ENCODE measurements at regions not wholly inside any gene's neighbourhood (a gene's known extent, or its start where the extent isn't known, plus 50 kb on each side); places are given as distances from the start of the nearest gene placed in this dataset.
"Not testable (repeated sequence)": the region's sequence is repeated elsewhere in the genome, so short reads cannot be mapped to it uniquely, and the experiment has no call there.

DNA sequence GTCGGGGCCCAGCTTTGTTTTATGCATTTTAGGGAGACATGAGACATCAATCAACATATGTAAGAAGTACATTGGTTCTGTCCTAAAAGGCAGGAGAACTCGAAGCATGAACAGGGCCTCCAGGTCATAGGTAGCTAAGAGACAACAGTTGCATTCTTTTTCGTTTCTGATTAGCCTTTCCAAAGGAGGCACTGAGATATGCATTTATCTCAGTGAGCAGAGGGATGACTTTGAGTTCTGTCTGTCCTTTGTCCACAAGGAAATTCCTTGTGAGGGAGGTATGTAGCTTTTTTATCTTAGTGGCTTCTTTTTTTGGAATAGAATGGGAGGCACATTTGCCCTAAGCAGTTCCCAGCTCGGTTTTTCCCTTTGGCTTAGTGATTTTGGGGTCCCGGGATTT lies 109.5 kb upstream of the KIF2A start:
- ATAC-seq (ENCODE audit: poor library complexity); intact Hi-C loops (cut with DNase I); DNase-seq: not testable (repeated sequence)

- intact Hi-C loops (cut with DNase I): no loop called here
- DNase-seq (no peak), ATAC-seq (ENCODE audit: poor library complexity) (no peak)
Measured at GRCh38 chr5:62197697-62198096, 108.3 kb upstream of the KIF2A start.

GRCh38 chr5:62198421-62198820 lies 107.6 kb upstream of the KIF2A start:
- intact Hi-C loops (cut with DNase I): no loop called here

DNA sequence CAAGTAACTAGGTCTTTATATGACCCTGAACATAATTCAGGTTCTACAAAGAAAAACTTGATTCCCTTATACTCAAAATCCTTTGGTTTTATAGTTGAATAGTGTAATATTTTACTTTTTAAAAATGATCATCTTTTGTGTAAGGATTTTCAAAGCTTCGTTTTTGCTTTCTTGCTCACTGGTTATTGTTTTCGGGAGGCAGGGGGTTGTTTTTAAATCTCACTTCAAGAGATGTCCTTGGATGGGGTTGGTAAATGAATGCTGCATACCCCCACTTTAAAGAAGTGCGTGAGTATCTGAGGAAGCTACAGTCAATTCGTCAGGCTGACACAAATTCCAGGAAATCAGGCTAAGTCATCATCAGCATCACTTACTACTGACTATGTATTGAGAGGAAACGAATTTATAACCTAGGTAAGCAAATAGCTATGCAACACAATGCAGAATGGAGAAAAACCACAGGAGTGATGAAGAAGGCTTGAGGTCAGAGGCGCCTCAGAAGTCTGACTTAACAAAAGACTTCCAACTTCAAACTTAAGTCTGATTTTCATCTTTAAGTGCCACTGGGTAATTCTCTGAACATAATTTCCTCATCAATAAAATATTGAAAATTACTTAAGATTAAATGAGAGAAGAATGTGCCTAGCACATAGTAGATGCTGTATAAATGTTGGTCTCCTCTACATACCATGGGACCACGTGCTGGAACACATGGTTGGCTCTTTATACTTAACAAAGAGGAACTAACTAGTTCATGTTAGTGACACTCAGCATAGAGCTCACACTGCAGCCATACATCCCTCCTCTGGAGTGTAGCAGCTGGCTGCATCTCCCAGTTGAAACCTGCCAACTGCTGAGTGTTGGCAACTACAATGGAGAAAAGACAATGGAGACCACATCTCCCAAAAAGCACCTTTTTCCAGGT lies 106.0 kb upstream of the KIF2A start:
- no peak for ATAC-seq (ENCODE audit: poor library complexity)
- DNase-seq: no peak
- intact Hi-C loops (cut with DNase I): loop anchor here (10.0 kb wide), 1 partner anchor 135 kb away; no protein-coding TSS in a partner anchor

More at GRCh38 chr5:62198421-62198820, 107.6 kb upstream of the KIF2A start:
- ATAC-seq (ENCODE audit: poor library complexity) (no peak), DNase-seq (no peak)

DNA sequence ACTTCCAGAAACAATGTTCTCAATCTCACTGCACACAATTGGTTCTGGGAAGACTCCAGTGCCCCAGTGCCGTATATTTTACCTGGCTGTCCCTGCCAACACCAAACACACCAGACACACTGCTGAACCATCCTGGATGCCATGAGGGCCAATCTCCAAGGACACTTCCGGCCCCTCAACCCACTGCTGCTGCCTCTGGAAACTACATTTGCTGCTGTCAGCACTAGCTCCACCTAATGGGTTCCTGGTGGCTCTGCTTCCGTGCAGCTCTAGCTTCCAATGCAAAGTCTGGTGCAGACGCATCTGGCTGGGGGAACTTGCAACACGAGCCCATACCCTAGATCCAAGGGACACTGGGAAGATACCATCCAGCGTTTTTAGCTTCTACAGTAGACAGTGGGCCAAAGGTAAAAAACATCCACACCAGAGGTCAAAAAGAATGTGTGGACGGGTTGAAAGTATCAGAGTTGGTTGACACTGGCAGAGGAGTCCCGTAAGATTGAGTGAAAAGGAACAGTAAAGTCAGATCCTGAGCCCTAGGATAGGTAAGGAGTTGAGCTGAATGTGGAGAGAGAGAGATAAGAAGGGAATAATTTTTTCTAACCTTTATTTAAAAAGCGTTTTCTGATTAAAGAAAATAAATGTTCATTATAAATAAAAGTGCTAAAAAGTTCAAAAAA lies 99.7 kb upstream of the KIF2A start:
- ATAC-seq (ENCODE audit: poor library complexity): no peak
- no peak for DNase-seq
- intact Hi-C loops (cut with DNase I): loop anchor here (10.0 kb wide), 1 partner anchor 129 kb away; no protein-coding TSS in a partner anchor

GRCh38 chr5:62208218-62208852 lies 97.7 kb upstream of the KIF2A start:
- intact Hi-C loops (cut with DNase I): loop anchor here (10.0 kb wide), 1 partner anchor 126 kb away; no protein-coding TSS in a partner anchor
- ATAC-seq (ENCODE audit: poor library complexity) (no peak), DNase-seq (no peak)

DNA sequence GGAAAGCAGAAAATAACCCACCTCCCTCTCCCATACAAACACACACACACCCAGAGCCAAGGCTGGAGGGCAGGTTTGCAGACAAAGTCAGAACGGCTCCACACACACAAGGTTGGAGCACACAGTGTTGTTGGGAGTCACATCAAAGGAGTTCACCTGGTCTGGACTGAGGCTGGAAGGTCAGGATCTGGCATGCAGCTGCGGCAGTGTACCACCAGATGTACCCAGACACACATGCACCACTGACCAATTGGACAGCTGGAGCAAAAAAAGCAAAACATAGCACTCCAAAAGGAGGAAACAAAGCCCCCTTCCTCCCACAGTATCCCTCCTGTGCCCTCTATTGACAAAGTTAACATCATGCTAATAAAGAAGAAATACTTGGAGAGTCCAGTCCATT lies 94.6 kb upstream of the KIF2A start:
- intact Hi-C loops (cut with DNase I): no loop called here
- no peak for DNase-seq
- ATAC-seq (ENCODE audit: poor library complexity): no peak

GRCh38 chr5:62212648-62213047 lies 93.4 kb upstream of the KIF2A start:
- ATAC-seq (ENCODE audit: poor library complexity) (no peak), DNase-seq (no peak)
- intact Hi-C loops (cut with DNase I): no loop called here

GRCh38 chr5:62214701-62215100 lies 91.3 kb upstream of the KIF2A start:
- DNase-seq (no peak), ATAC-seq (ENCODE audit: poor library complexity) (no peak)
- intact Hi-C loops (cut with DNase I): no loop called here

GRCh38 chr5:62216603-62217002 lies 89.4 kb upstream of the KIF2A start:
- intact Hi-C loops (cut with DNase I); DNase-seq; ATAC-seq (ENCODE audit: poor library complexity): not testable (repeated sequence)

GRCh38 chr5:62217095-62217494 lies 88.9 kb upstream of the KIF2A start:
- DNase-seq; ATAC-seq (ENCODE audit: poor library complexity); intact Hi-C loops (cut with DNase I): not testable (repeated sequence)

- intact Hi-C loops (cut with DNase I); ATAC-seq (ENCODE audit: poor library complexity); DNase-seq: not testable (repeated sequence)
Measured at GRCh38 chr5:62218860-62219259, 87.1 kb upstream of the KIF2A start.

GRCh38 chr5:62221881-62222280 lies 84.1 kb upstream of the KIF2A start:
- intact Hi-C loops (cut with DNase I); ATAC-seq (ENCODE audit: poor library complexity); DNase-seq: not testable (repeated sequence)

DNA sequence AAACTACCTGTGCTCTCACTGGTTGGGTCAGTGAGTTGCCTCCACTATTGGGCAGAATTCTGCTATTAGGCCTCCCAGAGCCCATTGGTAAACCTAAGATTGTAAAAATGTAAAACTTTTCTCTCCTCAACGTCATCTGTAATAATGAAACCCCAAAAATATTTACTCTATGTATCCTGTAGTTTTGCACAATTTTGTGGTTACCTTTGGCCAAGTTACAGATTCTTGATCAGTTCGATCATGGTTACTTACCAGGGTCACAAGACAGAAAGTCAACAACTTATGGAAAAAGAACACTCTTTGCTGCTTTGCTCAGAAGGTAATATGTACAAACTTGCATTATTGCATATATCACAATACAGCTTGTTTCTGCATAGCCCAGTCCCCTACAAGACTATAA lies 83.7 kb upstream of the KIF2A start:
- DNase-seq; ATAC-seq (ENCODE audit: poor library complexity); intact Hi-C loops (cut with DNase I): not testable (repeated sequence)

DNA sequence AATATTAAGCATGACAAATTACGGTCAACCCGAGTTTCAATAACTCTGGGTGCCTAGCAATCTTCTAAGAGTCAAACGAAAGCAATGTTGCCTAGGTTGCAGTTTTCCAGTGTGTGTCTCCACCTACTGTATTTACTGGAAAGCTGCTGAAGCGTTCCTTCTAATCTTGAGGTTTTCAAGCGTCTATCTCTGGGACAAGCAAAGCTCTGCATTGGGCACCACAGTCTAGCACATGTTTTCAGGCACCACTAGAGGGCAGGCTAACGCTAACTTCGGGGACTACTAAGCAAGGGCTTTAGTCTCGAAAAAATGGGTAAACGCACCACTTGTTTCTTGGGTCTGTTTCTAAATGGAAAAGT lies 82.7 kb upstream of the KIF2A start:
- intact Hi-C loops (cut with DNase I): not testable (repeated sequence)
- DNase-seq (peak; percentile 75), ATAC-seq (ENCODE audit: poor library complexity) (peak; percentile 99)

- DNase-seq; intact Hi-C loops (cut with DNase I); ATAC-seq (ENCODE audit: poor library complexity): not testable (repeated sequence)
Measured at GRCh38 chr5:62224987-62225601, 80.9 kb upstream of the KIF2A start.

DNA sequence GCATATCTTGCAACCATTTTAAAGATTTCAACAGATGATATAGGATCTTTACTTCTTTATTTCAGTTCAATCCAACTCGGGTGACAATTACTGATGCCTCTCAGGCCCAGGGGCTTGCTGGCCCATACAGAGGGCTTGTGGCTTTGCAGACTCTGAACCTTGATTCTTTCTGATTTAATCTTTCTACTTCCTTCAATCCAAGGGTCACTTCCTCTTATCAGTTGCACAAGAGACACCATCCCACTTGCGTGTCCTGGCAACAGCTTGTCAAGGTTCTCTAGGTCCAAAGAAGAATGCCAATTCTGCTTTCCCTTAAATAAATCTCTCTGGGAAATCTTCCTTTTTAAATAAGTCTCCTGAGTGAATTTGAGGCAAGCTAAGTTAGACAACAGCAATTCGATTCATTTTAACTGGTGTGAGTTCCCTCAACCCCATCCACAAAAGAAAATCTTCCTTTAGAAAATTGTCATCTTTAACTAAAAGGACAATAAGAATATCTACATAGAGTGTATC lies 75.1 kb upstream of the KIF2A start:
- ATAC-seq (ENCODE audit: poor library complexity); intact Hi-C loops (cut with DNase I); DNase-seq: not testable (repeated sequence)

GRCh38 chr5:62231576-62231975 lies 74.4 kb upstream of the KIF2A start:
- no peak for ATAC-seq (ENCODE audit: poor library complexity)
- intact Hi-C loops (cut with DNase I): no loop called here
- no peak for DNase-seq

All from Right ventricle myocardium superior (tissue), 1 donor.